ENCODE measurements at regions not wholly inside any gene's neighbourhood (a gene's known extent, or its start where the extent isn't known, plus 50 kb on each side); places are given as distances from the start of the nearest gene placed in this dataset.
"Not testable (repeated sequence)": the region's sequence is repeated elsewhere in the genome, so short reads cannot be mapped to it uniquely, and the experiment has no call there.

DNA sequence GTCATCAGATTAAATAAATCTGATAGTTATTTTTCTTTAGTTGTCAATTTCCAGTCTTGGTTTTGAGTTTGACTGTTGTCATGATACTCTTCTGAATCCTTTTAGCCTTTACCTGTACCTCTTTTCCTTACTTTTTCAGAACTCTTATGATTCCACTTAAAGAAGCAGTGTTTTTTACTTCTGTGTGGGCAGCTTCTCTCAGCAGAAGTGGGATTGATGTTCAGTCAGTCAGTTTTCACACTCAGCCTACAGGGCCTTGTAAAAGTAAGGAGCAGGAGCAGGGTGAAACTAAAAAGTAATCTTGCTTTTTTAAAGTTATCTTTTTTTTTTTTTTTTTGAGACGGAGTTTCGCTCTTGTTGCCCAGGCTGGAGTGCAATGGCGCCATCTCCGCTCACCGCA, 75.1 kb downstream of the HAUS1 start:
- Histone ChIP-seq H3K4me1 (ENCODE audit: control insufficient read depth in 1 of 2, insufficient read depth in 2 of 2, low read length in 2 of 2) (peaks cover 25 to 29% of the 10 kb centered on the region in 2 donors), H3K27me3 (ENCODE audit: low read depth, low read length) (no peaks in the 10 kb centered on the region), H3K4me3 (ENCODE audit: low read depth in 1 of 2, low read length in 2 of 2) (no peak overlapping the region), H3K9me3 (ENCODE audit: control insufficient read depth in 1 of 2, low read length in 2 of 2) (no peaks in the 10 kb centered on the region), H3K36me3 (ENCODE audit: control insufficient read depth in 1 of 2, insufficient read depth in 2 of 2, low read length in 2 of 2) (no peaks in the 10 kb centered on the region), H3K27ac (ENCODE audit: low read length) (no peak overlapping the region)

DNA sequence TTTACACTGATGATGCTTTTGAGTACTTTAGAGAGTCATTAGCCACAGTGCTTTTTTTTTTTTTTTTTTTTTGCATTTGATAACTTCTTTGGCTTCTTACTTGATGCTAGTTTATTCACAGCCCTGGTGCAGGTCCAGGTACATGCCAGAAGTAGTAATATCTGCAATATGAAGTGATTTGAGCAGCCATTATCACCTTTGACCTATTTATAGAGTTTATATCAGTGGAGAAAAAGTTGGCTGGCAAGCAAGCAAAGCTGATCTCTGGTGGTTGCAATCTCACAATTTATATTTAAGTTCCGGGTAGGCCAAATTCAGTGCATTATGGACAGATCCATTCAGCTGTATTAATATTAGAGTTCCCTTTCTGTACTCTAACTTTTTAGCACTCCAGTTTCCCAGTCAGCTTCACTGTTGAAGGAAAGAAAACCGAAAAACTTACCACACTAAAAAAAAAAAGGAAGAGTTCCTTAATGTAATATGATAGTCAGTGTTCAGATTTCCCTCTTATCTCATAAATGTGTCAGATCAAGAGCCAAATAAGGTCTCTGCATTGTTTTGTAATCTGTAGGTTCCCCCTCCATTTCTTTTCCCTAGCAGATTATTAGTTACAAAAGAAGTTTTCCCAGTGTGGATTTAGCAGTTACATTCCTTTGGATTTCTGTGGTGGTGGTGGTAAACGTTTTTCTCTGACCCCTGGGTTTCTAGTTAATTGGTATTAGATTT, 78.6 kb downstream of the HAUS1 start:
- Histone ChIP-seq H3K27me3 (ENCODE audit: low read depth, low read length) (no peaks in the 10 kb centered on the region), H3K4me1 (ENCODE audit: control insufficient read depth in 1 of 2, insufficient read depth in 2 of 2, low read length in 2 of 2) (peaks cover 14 to 15% of the 10 kb centered on the region in 2 donors), H3K9me3 (ENCODE audit: control insufficient read depth in 1 of 2, low read length in 2 of 2) (no peaks in the 10 kb centered on the region), H3K36me3 (ENCODE audit: control insufficient read depth in 1 of 2, insufficient read depth in 2 of 2, low read length in 2 of 2) (no peaks in the 10 kb centered on the region), H3K27ac (ENCODE audit: low read length) (no peak overlapping the region), H3K4me3 (ENCODE audit: low read depth in 1 of 2, low read length in 2 of 2) (no peak overlapping the region)

DNA sequence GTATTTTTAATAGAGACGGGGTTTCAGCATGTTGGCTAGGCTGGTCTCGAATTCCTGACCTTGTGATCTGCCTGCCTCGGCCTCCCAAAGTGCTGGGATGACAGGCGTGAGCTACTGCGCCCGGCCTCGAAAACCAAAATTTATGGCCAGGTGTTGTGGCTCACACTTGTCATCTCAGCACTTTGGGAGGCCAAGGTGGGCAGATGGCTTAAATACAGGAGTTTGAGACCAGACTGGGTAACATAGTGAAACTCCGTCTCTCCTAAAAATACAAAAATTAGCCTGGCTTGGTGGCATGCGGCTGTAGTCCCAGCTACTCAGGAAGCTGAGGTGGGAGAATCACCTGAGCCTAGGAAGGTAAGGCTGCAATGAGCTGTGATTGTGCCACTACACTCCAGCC, 80.1 kb downstream of the HAUS1 start:
- not testable (repeated sequence) for H3K27me3 ChIP-seq (ENCODE audit: low read depth, low read length); H3K9me3 ChIP-seq (ENCODE audit: control insufficient read depth in 1 of 2, low read length in 2 of 2); H3K27ac ChIP-seq (ENCODE audit: low read length); H3K36me3 ChIP-seq (ENCODE audit: control insufficient read depth in 1 of 2, insufficient read depth in 2 of 2, low read length in 2 of 2); H3K4me3 ChIP-seq (ENCODE audit: low read depth in 1 of 2, low read length in 2 of 2)
- H3K4me1 ChIP-seq (ENCODE audit: control insufficient read depth in 1 of 2, insufficient read depth in 2 of 2, low read length in 2 of 2) = peaks cover 14 to 15% of the 10 kb centered on the region in 2 donors

DNA sequence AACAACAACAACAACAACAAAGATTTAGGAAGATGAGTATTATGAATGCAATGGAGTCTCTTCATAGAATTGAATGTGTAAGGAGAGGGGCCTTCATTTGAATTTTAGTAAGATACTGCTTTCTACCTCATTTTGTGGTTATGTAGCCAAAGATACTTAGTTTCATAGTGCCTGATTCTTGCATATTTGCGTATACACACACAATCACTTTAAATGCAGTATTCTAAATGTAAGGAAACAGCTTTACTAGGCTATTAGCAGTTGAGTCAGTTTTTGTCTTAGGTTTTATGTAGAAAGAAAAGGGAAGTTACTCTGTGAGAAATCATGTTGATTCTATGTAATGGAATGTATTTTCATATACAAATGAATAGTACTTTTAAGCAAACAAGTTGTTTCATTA, 80.5 kb downstream of the HAUS1 start:
- no peaks in the 10 kb centered on the region for H3K27me3 ChIP-seq (ENCODE audit: low read depth, low read length)
- H3K27ac ChIP-seq (ENCODE audit: low read length) = no peak overlapping the region
- H3K36me3 ChIP-seq (ENCODE audit: control insufficient read depth in 1 of 2, insufficient read depth in 2 of 2, low read length in 2 of 2) = no peaks in the 10 kb centered on the region
- no peaks in the 10 kb centered on the region for H3K9me3 ChIP-seq (ENCODE audit: control insufficient read depth in 1 of 2, low read length in 2 of 2)
- peaks cover 14 to 15% of the 10 kb centered on the region in 2 donors for H3K4me1 ChIP-seq (ENCODE audit: control insufficient read depth in 1 of 2, insufficient read depth in 2 of 2, low read length in 2 of 2)
- H3K4me3 ChIP-seq (ENCODE audit: low read depth in 1 of 2, low read length in 2 of 2) = no peak overlapping the region

- Histone ChIP-seq H3K4me3 (ENCODE audit: low read depth in 1 of 2, low read length in 2 of 2) (no peak overlapping the region), H3K4me1 (ENCODE audit: control insufficient read depth in 1 of 2, insufficient read depth in 2 of 2, low read length in 2 of 2) (no peaks in the 10 kb centered on the region), H3K27ac (ENCODE audit: low read length) (no peak overlapping the region), H3K36me3 (ENCODE audit: control insufficient read depth in 1 of 2, insufficient read depth in 2 of 2, low read length in 2 of 2) (no peaks in the 10 kb centered on the region), H3K9me3 (ENCODE audit: control insufficient read depth in 1 of 2, low read length in 2 of 2) (no peaks in the 10 kb centered on the region), H3K27me3 (ENCODE audit: low read depth, low read length) (no peaks in the 10 kb centered on the region)
Measured at GRCh38 chr18:46190667-46191066, 86.5 kb downstream of the HAUS1 start.

DNA sequence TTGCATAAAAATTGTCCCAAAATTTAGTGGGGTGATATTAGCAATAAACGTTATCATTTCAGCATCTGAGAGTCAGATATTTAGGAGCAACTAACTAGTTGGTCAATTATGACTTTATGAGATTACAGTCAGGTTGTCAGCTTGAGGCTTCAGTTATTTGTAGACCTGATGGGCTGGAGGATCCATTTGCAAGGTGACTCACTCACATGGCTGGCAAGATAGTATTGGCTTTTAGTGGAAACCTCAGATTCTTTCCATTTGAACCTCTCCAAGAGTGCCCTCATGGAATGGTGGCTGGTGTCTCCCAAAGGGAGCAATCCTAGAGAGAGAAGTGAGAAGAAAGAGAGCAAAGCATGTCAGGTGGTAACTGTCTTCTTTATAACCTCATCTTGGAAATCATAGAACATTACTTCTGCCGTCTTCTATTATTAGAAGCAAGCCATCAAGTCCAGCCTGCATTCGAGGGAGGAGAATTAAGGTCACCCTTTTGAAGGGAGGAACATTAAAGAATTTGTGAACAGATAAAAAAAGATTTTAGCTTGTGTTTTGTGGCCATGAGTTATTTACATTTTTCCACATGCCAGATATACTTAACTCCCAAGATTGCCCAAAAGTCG, 92.5 kb downstream of the HAUS1 start:
- Histone ChIP-seq H3K27ac (ENCODE audit: low read length) (no peak overlapping the region), H3K9me3 (ENCODE audit: control insufficient read depth in 1 of 2, low read length in 2 of 2) (no peaks in the 10 kb centered on the region), H3K4me3 (ENCODE audit: low read depth in 1 of 2, low read length in 2 of 2) (no peak overlapping the region), H3K4me1 (ENCODE audit: control insufficient read depth in 1 of 2, insufficient read depth in 2 of 2, low read length in 2 of 2) (peaks cover 0 to 7% of the 10 kb centered on the region in 2 donors), H3K36me3 (ENCODE audit: control insufficient read depth in 1 of 2, insufficient read depth in 2 of 2, low read length in 2 of 2) (no peaks in the 10 kb centered on the region), H3K27me3 (ENCODE audit: low read depth, low read length) (no peaks in the 10 kb centered on the region)

DNA sequence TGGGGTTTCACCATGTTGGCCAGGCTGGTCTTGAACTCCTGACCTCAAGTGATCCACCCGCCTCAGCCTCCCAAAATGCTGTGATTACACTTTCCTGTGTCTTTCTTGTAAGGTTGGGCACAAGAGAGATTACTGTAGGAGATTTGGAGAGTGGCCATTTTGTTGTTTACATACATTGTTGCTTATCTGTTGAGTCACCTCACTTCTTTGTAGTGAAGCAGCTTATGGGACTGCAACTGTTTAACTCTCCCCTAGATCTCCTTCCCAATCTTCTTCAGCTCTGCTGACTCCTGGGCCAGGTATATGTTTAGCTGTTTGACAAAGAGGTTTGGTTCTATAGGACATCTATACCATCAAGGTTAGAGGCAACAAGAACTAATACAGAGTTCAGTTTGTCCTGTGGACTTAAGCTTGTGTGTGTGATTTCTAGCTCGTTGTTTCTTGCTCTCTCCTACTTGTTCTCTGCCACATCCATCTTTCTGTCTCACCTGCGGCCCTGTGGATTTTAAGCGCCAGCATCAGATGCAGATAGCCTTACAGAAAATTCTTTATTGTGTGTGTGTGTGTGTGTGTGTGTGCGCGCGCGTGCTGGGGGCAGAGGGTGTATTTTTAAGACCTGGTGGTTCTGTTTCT, 95.4 kb downstream of the HAUS1 start:
- Histone ChIP-seq H3K27me3 (ENCODE audit: low read depth, low read length) (no peaks in the 10 kb centered on the region), H3K36me3 (ENCODE audit: control insufficient read depth in 1 of 2, insufficient read depth in 2 of 2, low read length in 2 of 2) (no peaks in the 10 kb centered on the region), H3K4me1 (ENCODE audit: control insufficient read depth in 1 of 2, insufficient read depth in 2 of 2, low read length in 2 of 2) (peaks cover 0 to 7% of the 10 kb centered on the region in 2 donors), H3K27ac (ENCODE audit: low read length) (no peak overlapping the region), H3K9me3 (ENCODE audit: control insufficient read depth in 1 of 2, low read length in 2 of 2) (no peaks in the 10 kb centered on the region), H3K4me3 (ENCODE audit: low read depth in 1 of 2, low read length in 2 of 2) (no peak overlapping the region)

DNA sequence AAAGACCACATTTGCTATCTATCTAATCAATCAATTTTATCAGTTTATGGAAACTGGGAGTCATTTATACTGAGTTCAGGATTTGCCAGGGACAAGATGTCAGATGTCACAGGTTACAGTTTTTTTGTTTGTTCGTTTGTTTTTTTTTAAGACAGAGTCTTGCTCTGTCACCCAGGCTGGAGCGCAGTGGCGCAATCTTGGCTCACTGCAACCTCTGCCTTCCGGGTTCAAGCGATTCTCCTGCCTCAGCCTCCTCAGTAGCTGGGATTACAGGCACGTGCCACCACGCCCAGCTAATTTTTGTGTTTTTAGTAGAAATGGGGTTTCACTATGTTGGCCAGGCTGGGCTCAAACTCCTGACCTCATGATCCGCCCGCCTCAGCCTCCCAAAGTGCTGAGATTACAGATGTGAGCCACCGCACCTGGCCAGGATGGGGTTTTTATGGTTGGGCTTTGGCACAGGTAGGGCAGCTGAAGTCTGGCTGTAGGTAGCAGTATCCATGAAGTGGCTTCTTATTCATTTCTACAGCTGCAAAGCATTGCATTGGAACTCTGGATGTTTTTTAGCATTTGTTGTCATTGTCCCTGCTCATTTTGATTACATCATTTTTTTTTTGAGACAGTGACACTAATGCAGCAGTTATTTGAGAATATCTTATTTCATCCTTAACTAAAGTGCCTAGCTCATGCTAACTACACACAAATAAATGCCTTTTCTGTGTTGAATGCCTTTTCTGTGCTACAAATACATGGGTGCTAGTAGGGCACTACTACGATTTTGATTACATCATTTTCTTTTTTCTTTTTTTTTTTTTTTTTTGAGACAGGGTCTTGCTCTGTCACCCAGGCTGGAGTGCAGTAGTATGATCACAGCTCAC, 96.2 kb downstream of the HAUS1 start:
- H3K27ac ChIP-seq (ENCODE audit: low read length); H3K27me3 ChIP-seq (ENCODE audit: low read depth, low read length); H3K4me3 ChIP-seq (ENCODE audit: low read depth in 1 of 2, low read length in 2 of 2); H3K36me3 ChIP-seq (ENCODE audit: control insufficient read depth in 1 of 2, insufficient read depth in 2 of 2, low read length in 2 of 2); H3K9me3 ChIP-seq (ENCODE audit: control insufficient read depth in 1 of 2, low read length in 2 of 2); H3K4me1 ChIP-seq (ENCODE audit: control insufficient read depth in 1 of 2, insufficient read depth in 2 of 2, low read length in 2 of 2): not testable (repeated sequence)

GRCh38 chr18:46204143-46204542, 100.0 kb downstream of the HAUS1 start:
- Histone ChIP-seq H3K4me3 (ENCODE audit: low read depth in 1 of 2, low read length in 2 of 2) (no peak overlapping the region), H3K27me3 (ENCODE audit: low read depth, low read length) (no peaks in the 10 kb centered on the region), H3K36me3 (ENCODE audit: control insufficient read depth in 1 of 2, insufficient read depth in 2 of 2, low read length in 2 of 2) (no peaks in the 10 kb centered on the region), H3K4me1 (ENCODE audit: control insufficient read depth in 1 of 2, insufficient read depth in 2 of 2, low read length in 2 of 2) (no peaks in the 10 kb centered on the region), H3K9me3 (ENCODE audit: control insufficient read depth in 1 of 2, low read length in 2 of 2) (no peaks in the 10 kb centered on the region), H3K27ac (ENCODE audit: low read length) (no peak overlapping the region)

- Histone ChIP-seq H3K4me1 (ENCODE audit: control insufficient read depth in 1 of 2, insufficient read depth in 2 of 2, low read length in 2 of 2) (no peaks in the 10 kb centered on the region), H3K36me3 (ENCODE audit: control insufficient read depth in 1 of 2, insufficient read depth in 2 of 2, low read length in 2 of 2) (no peaks in the 10 kb centered on the region), H3K9me3 (ENCODE audit: control insufficient read depth in 1 of 2, low read length in 2 of 2) (no peaks in the 10 kb centered on the region), H3K4me3 (ENCODE audit: low read depth in 1 of 2, low read length in 2 of 2) (no peak overlapping the region), H3K27me3 (ENCODE audit: low read depth, low read length) (no peaks in the 10 kb centered on the region), H3K27ac (ENCODE audit: low read length) (no peak overlapping the region)
Measured at GRCh38 chr18:46207985-46208384, 103.8 kb downstream of the HAUS1 start.

DNA sequence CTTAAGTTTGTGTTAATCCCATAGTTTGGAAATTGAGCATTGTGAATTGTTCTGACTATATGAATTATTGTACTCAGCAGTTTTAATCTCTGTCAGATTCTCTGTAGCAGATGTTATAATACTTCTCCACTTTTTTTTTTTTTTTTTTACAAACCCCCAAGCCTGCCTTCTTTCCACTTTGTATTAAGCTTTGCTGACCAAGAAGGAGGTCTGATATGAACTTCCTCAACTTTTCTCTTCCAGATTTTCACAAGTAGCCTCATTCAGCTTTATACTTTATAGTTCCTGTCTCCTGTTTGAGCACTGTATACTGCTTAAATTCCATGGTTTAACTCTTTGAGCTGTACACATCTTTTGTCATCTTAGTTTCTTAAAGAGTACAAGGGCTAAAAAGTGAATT, 105.0 kb downstream of the HAUS1 start:
- no peaks in the 10 kb centered on the region for H3K4me1 ChIP-seq (ENCODE audit: control insufficient read depth in 1 of 2, insufficient read depth in 2 of 2, low read length in 2 of 2)
- H3K27ac ChIP-seq (ENCODE audit: low read length) = no peak overlapping the region

More for the DNA sequence above, 105.0 kb downstream of the HAUS1 start:
- H3K36me3 ChIP-seq (ENCODE audit: control insufficient read depth in 1 of 2, insufficient read depth in 2 of 2, low read length in 2 of 2) = no peaks in the 10 kb centered on the region
- H3K9me3 ChIP-seq (ENCODE audit: control insufficient read depth in 1 of 2, low read length in 2 of 2) = no peaks in the 10 kb centered on the region
- H3K27me3 ChIP-seq (ENCODE audit: low read depth, low read length) = no peaks in the 10 kb centered on the region
- H3K4me3 ChIP-seq (ENCODE audit: low read depth in 1 of 2, low read length in 2 of 2) = no peak overlapping the region

Data from muscle layer of duodenum (tissue), 2 donors.